Erythroblast (primary cell): ENCODE measurements at regions not wholly inside any gene's neighbourhood (a gene's known extent, or its start where the extent isn't known, plus 50 kb on each side); places are given as distances from the start of the nearest gene placed in this dataset.

ENCODE experiments used
- GATA1 ChIP-seq: IDR thresholded peaks from 2 replicates; pipeline ENCODE4 v1.6.1; 2011; ENCODE audit warnings: low read depth, mild to moderate bottlenecking, control low read depth, low read length, moderate library complexity
- POLR2A ChIP-seq: IDR thresholded peaks from 2 replicates; pipeline ENCODE4 v1.6.1; 2011; ENCODE audit warnings: mild to moderate bottlenecking, low read length

DNA sequence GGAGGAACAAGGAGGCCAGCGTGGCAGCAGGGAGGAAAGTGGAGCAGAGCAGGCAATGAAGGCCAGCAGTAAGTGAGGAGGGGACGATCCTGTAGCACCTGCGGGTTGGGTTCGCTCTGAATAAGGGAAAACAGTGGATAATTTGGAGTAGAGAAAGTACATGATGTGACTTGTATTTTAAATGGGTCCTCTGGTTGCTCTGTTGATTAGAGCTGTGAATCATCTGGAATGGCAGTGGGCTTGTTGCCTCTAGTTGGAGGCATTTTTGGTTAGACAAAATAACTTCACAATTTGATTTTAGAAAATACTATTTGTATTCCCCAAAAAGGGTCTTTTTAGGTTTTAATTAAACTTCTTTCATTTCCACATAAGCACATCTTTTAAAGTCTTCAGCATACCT, 277.4 kb downstream of the ARL4A start:
- TF ChIP-seq GATA1 (no peak), POLR2A (no peak)
